ENCODE measurements at regions not wholly inside any gene's neighbourhood (a gene's known extent, or its start where the extent isn't known, plus 50 kb on each side); places are given as distances from the start of the nearest gene placed in this dataset.

DNA sequence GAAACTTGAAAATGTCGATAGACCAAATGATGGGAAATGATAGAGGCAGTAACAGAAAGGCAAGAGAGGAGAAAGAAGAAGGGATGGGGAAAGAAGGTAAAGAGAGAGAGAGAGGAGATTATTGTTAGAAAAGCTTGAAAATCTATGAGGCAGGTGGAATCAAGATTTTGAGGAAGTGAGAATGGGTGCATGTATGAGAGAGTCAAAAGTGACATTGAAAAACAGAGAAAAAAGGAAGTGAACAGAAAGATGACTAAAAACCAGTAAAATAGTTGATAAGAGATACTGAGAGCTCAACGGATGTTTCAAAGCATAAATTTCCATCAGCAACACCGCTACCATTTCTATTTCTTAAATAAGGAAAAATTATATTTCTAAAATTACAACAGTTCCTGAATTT lies 327.4 kb upstream of the CWC22 start:
- no peak for TF ChIP-seq EZH2 (IDR thresholded peaks at IDR 0.05; ENCODE audit: borderline replicate concordance, low read length)
- TF ChIP-seq, protein P1, sequence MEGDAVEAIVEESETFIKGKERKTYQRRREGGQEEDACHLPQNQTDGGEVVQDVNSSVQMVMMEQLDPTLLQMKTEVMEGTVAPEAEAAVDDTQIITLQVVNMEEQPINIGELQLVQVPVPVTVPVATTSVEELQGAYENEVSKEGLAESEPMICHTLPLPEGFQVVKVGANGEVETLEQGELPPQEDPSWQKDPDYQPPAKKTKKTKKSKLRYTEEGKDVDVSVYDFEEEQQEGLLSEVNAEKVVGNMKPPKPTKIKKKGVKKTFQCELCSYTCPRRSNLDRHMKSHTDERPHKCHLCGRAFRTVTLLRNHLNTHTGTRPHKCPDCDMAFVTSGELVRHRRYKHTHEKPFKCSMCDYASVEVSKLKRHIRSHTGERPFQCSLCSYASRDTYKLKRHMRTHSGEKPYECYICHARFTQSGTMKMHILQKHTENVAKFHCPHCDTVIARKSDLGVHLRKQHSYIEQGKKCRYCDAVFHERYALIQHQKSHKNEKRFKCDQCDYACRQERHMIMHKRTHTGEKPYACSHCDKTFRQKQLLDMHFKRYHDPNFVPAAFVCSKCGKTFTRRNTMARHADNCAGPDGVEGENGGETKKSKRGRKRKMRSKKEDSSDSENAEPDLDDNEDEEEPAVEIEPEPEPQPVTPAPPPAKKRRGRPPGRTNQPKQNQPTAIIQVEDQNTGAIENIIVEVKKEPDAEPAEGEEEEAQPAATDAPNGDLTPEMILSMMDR (conservative IDR thresholded peaks at IDR 0.05 in 1 of 2, IDR thresholded peaks at IDR 0.05 in 1 of 2; ENCODE audit: extremely low read depth in 1 of 2, insufficient read depth in 1 of 2, low read depth in 1 of 2, low read length in 2 of 2): no peak

Measured in mammary epithelial cell (primary cell).